ENCODE measurements at regions not wholly inside any gene's neighbourhood (a gene's known extent, or its start where the extent isn't known, plus 50 kb on each side); places are given as distances from the start of the nearest gene placed in this dataset.

- peak; percentile 95 for FAIRE-seq
- DNase-seq (ENCODE audit: insufficient read length, low spot score) = no peak
- TF ChIP-seq CTCF (IDR thresholded peaks at IDR 0.05; ENCODE audit: insufficient read depth, missing control alignments) = no peak
These were observed 229.5 kb upstream of the FOXQ1 start for GRCh38 chr6:1082285-1082935.

GRCh38 chr6:1081551-1082284 is 230.2 kb upstream of the FOXQ1 start:
- FAIRE-seq = peak; percentile 29
- no peak for DNase-seq (ENCODE audit: insufficient read length, low spot score)

GRCh38 chr6:1080453-1081337 is 231.2 kb upstream of the FOXQ1 start:
- FAIRE-seq = no peak
- DNase-seq (ENCODE audit: insufficient read length, low spot score) = no peak
- TF ChIP-seq CTCF (IDR thresholded peaks at IDR 0.05; ENCODE audit: insufficient read depth, missing control alignments) = no peak

More at GRCh38 chr6:1081551-1082284, 230.2 kb upstream of the FOXQ1 start:
- TF ChIP-seq CTCF (IDR thresholded peaks at IDR 0.05; ENCODE audit: insufficient read depth, missing control alignments) = no peak

GRCh38 chr6:1079525-1079924 is 232.4 kb upstream of the FOXQ1 start:
- no peak for TF ChIP-seq CTCF (IDR thresholded peaks at IDR 0.05; ENCODE audit: insufficient read depth, missing control alignments)
- no peak for FAIRE-seq
- DNase-seq (ENCODE audit: insufficient read length, low spot score) = no peak

- TF ChIP-seq CTCF (IDR thresholded peaks at IDR 0.05; ENCODE audit: insufficient read depth, missing control alignments) = no peak
- DNase-seq (ENCODE audit: insufficient read length, low spot score) = no peak
- no peak for FAIRE-seq
These were observed 234.2 kb upstream of the FOXQ1 start for GRCh38 chr6:1077478-1078416.
